Mucosa of rectum (tissue), 2 donors: ENCODE measurements at regions not wholly inside any gene's neighbourhood (a gene's known extent, or its start where the extent isn't known, plus 50 kb on each side); places are given as distances from the start of the nearest gene placed in this dataset.

Source experiments
- H3K27ac ChIP-seq, 2 donors: one replicate each; pipeline ENCODE4 v1.7.0; 2013; ENCODE audit warnings: inconsistent platforms in 2 of 2, low read depth in 2 of 2, low read length in 2 of 2
- H3K27me3 ChIP-seq, 2 donors: one replicate each; pipeline ENCODE4 v1.7.0; 2013; ENCODE audit warnings: low read length in 2 of 2; ENCODE audit not compliant: control insufficient read depth in 2 of 2, insufficient read depth in 2 of 2
- H3K36me3 ChIP-seq, 2 donors: one replicate each; pipeline ENCODE4 v1.7.0; 2013; ENCODE audit warnings: low read length in 2 of 2; ENCODE audit not compliant: control insufficient read depth in 2 of 2, insufficient read depth in 2 of 2
- H3K4me1 ChIP-seq, 2 donors: one replicate each; pipeline ENCODE4 v1.7.0; 2013; ENCODE audit warnings: low read length in 2 of 2, mild to moderate bottlenecking in 1 of 2; ENCODE audit not compliant: control insufficient read depth in 2 of 2, insufficient read depth in 2 of 2
- H3K4me3 ChIP-seq, 2 donors: one replicate each; pipeline ENCODE4 v1.7.0; 2013; ENCODE audit warnings: low read length in 2 of 2
- H3K9ac ChIP-seq, 2 donors: one replicate each; pipeline ENCODE4 v1.7.0; 2013; ENCODE audit warnings: low read length in 2 of 2, low read depth in 1 of 2, mild to moderate bottlenecking in 1 of 2
- H3K9me3 ChIP-seq, 2 donors: one replicate each; pipeline ENCODE4 v1.7.0; 2013; ENCODE audit warnings: low read length in 2 of 2; ENCODE audit not compliant: control insufficient read depth in 2 of 2
- donor health status: healthy.
- donor health status: Normal muscosa, but diverticular disease.

DNA sequence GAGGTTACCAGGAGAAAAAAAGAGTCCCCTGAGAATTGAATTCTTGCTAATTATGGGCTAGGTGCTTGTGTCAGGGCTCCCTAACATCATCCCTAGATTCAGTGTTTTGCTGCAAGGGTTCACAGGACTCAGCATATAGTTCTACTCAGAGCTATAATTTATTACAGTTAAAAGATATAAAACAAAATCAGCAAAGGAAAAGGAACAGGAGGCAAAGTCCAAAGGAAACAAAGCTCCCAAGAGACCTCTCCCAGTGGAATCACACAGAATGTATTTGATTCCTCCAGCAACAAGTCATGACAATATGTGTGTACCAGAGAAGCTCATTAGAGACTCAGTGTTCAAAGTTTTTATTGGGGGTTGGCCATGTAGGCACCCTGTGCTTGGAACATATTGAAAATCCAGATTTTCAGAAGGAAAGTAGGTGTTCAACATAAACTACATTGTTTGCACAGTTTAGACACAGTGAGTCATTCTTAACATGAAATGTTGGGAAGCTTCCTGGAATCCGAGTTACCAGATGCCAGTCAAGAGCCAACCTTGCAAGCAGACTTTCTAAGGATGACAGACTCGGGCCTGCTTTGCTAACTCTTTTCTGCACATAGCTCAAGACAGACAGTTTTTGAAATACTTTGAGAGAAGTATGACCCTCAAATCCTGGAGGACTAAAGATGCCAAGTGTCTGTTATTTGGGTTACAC is 311.3 kb upstream of the EMCN start:
- H3K9me3 ChIP-seq, result no peaks in the 10 kb centered on the region
- H3K9ac ChIP-seq, result no peak overlapping the region
- H3K4me1 ChIP-seq, result no peaks in the 10 kb centered on the region
- H3K27ac ChIP-seq, result no peak overlapping the region
- no peak overlapping the region for H3K4me3 ChIP-seq
- H3K36me3 ChIP-seq, result no peaks in the 10 kb centered on the region
- no peaks in the 10 kb centered on the region for H3K27me3 ChIP-seq

DNA sequence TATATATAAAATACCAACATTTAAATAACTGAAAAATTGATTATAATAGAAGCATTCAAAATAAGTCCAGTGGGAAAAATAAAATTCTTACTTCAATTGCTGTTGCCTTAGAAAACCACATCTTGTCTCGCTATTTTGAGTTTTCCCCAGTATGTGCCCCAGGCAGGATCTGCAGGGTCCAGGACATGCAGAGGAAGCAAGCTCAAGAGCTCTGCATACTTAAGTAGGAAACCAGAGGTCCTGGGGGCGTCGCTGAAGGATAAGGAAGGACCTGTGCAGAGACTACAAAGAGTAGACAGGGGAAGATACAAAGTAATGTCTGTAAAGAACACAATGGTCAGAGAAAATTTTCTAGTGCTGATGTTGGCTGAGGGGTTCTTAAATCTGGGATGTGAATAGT is 310.5 kb upstream of the EMCN start:
- no peaks in the 10 kb centered on the region for H3K27me3 ChIP-seq
- H3K36me3 ChIP-seq, result no peaks in the 10 kb centered on the region
- H3K9ac ChIP-seq, result no peak overlapping the region
- no peak overlapping the region for H3K4me3 ChIP-seq
- no peaks in the 10 kb centered on the region for H3K4me1 ChIP-seq
- no peak overlapping the region for H3K27ac ChIP-seq
- no peaks in the 10 kb centered on the region for H3K9me3 ChIP-seq

DNA sequence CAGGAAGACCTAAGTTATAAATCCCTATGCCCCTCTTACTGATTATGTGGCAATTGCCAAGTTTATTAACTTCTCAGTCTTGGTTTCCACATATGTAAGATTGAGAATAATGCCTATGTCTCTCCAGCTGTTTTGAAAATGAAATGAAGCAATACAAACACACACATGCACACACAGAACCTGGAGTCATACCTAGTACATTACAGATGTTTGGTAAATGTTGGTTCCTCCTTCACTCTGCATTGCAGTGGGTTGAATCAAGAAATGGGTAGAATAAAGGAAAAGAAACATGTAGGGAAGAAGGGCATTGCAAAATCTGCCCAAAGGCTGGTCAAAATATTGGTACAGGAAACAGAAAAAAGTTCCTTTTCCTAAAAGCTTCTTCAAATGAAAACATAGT is 309.9 kb upstream of the EMCN start:
- H3K9me3 ChIP-seq, result no peaks in the 10 kb centered on the region
- no peak overlapping the region for H3K4me3 ChIP-seq
- no peaks in the 10 kb centered on the region for H3K36me3 ChIP-seq
- no peak overlapping the region for H3K27ac ChIP-seq
- no peaks in the 10 kb centered on the region for H3K27me3 ChIP-seq
- H3K9ac ChIP-seq, result no peak overlapping the region
- no peaks in the 10 kb centered on the region for H3K4me1 ChIP-seq

DNA sequence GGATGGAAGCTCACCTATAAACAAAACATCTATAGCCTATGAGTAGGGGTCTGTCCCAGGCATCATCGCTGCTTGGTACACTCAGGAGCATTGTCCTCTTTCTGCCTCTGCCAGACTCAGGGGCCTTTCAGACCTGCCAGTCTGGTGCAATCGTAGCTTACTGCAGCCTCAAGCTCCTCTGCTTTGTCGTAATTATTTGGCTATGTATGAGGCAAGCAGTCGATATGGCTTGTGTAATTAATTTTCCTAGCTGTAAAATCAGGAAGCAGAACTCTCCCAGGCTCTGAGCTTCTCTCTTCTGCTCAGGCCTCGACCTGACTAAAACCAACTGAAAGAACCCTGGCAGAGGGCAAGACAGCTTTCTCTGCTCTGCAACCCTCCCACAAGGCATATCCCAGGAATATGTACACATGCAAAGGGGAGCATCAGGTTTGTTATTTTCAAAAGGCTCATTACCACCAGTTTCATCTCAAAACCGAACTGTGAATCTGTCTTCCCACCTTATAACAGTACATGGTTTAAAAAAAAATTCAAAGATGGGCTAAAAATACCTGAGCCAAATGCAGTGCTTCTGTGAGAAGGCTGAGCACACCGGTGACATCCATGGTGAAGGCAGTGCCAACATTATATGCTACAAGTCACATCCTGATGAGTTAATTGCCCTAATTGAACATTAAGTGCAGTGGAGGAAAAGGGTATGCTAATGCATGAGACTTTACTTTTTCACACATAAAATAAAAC is 309.2 kb upstream of the EMCN start:
- no peak overlapping the region for H3K27ac ChIP-seq
- H3K36me3 ChIP-seq, result no peaks in the 10 kb centered on the region
- no peaks in the 10 kb centered on the region for H3K27me3 ChIP-seq
- no peak overlapping the region for H3K9ac ChIP-seq
- H3K9me3 ChIP-seq, result no peaks in the 10 kb centered on the region
- H3K4me1 ChIP-seq, result no peaks in the 10 kb centered on the region
- H3K4me3 ChIP-seq, result no peak overlapping the region

DNA sequence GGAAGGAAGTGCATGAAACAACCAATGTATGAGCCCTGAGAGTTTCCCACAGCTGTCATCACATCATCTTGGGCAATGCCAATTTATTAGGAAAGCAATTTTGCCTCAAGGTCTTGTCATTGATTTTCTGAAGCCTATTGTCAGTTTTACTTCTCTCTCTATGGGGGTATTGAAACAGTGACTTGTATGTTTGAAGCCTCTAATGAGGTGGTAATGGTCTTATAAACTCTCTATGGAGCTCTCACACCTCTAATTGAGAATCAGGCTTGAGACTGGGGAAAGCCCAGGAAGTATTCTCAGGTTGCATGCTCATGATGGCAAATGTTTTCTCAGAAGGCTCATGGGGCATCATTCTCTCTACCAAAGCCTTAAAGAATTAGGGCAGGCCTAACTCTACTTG is 308.2 kb upstream of the EMCN start:
- Histone ChIP-seq H3K36me3 (no peaks in the 10 kb centered on the region), H3K27ac (no peak overlapping the region), H3K27me3 (no peaks in the 10 kb centered on the region), H3K9ac (no peak overlapping the region), H3K4me1 (no peaks in the 10 kb centered on the region), H3K9me3 (no peaks in the 10 kb centered on the region), H3K4me3 (no peak overlapping the region)

DNA sequence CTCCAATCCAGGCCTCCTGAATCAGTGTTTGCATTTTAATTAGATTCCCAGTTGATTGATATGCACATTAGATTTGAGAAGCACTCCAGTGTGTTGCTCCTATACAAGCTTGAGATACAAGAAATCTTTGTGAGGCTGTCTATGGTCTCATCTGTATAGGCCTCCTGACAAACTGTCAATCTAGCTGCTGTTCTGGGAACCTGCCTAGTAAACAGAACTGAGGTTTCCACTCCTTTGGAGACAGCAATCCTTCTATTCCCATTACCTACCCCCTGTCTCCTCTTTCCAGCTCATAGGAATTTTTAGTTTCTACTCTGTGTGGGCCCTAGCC is 306.1 kb upstream of the EMCN start:
- no peaks in the 10 kb centered on the region for H3K4me1 ChIP-seq
- H3K9me3 ChIP-seq, result no peaks in the 10 kb centered on the region
- no peaks in the 10 kb centered on the region for H3K27me3 ChIP-seq
- no peak overlapping the region for H3K27ac ChIP-seq
- no peaks in the 10 kb centered on the region for H3K36me3 ChIP-seq
- H3K9ac ChIP-seq, result no peak overlapping the region
- no peak overlapping the region for H3K4me3 ChIP-seq

DNA sequence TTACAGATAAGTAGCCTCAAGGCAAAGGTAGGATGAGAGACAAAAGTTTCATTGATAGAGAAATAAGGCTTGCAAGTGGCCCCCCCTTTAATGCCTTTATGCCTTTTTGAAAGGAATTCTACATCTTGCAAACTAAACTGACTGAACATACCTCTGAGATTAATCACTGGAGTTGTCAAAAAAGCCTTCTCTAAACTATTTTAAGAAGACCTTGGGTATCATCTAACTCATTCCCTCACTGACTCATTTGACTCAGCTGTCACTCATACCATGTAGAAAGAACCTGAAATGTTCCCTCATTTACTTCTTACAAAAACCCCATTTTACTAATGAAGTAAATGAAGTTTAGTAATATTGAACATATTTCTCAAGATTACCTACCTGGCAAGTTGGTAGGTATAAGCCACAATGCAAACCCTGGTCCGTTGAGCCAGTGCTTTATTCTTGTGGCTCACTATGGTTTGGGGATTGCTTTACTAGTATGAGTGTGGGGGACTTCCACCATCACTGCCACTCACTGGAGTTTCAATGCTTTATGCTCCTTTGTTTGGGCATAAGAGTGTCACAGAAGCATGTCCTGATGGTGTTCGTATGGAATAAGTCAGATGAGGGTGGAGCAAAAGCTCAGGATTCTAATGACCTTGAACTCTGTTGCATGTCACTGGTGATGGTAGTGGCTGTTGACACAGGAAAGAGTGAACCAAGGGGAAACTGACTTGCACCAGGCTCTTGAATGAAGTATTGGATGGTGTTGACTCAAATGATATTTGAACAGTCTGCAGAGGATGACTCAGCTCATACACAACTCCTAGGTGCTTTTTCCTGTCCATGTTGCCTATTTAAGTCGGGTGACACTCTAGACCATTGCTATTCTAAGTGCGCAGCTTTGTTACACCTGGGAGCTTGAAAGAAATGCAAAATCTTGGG is 305.5 kb upstream of the EMCN start:
- Histone ChIP-seq H3K4me1 (no peaks in the 10 kb centered on the region), H3K9ac (no peak overlapping the region)

DNA sequence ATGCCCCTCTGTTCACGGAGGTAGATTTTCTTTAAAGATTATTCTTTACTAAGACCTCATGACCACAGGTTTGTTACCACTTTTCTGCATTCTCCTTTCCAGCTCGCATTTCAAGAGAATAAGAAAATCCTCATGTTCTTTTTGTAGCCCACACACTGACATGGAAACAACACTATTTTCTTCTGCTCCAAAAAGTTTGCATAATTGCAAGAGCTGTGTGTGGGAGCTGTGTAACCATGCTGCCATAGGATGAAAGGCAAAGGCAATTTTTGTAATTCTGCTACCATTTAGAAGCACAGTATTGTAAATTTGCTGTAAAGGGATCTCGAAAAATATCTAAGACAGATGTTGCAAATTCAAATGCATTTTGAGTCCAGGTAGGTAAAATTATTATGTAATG is 302.4 kb upstream of the EMCN start:
- H3K27ac ChIP-seq, result no peak overlapping the region

More for the DNA sequence above, 305.5 kb upstream of the EMCN start:
- no peak overlapping the region for H3K27ac ChIP-seq
- no peak overlapping the region for H3K4me3 ChIP-seq
- H3K27me3 ChIP-seq, result no peaks in the 10 kb centered on the region
- no peaks in the 10 kb centered on the region for H3K9me3 ChIP-seq
- no peaks in the 10 kb centered on the region for H3K36me3 ChIP-seq

DNA sequence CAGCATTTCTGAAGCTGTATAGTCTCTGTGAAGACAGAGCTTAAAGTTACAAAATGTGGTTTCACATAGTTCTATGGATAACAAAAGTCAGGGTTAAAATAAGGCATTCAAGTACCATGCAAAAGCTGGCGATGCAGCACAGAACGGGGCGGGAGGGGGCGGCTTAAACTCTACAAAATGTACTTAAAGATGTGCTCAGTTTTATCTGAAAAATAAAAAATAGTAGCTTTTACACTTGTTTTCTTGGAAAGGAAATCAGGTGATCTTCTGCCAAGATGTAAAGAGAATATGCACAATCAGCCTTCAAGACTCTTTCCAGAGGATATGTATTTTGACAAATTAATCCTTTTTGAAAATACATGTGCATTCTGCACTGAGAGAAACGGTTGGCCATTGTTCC is 301.7 kb upstream of the EMCN start:
- Histone ChIP-seq H3K27ac (no peak overlapping the region), H3K9ac (no peak overlapping the region), H3K4me3 (no peak overlapping the region), H3K9me3 (no peaks in the 10 kb centered on the region), H3K4me1 (no peaks in the 10 kb centered on the region), H3K27me3 (no peaks in the 10 kb centered on the region), H3K36me3 (no peaks in the 10 kb centered on the region)

More for the DNA sequence above, 302.4 kb upstream of the EMCN start:
- H3K27me3 ChIP-seq, result no peaks in the 10 kb centered on the region
- H3K9ac ChIP-seq, result no peak overlapping the region
- H3K4me3 ChIP-seq, result no peak overlapping the region
- H3K4me1 ChIP-seq, result no peaks in the 10 kb centered on the region
- H3K9me3 ChIP-seq, result no peaks in the 10 kb centered on the region
- no peaks in the 10 kb centered on the region for H3K36me3 ChIP-seq

DNA sequence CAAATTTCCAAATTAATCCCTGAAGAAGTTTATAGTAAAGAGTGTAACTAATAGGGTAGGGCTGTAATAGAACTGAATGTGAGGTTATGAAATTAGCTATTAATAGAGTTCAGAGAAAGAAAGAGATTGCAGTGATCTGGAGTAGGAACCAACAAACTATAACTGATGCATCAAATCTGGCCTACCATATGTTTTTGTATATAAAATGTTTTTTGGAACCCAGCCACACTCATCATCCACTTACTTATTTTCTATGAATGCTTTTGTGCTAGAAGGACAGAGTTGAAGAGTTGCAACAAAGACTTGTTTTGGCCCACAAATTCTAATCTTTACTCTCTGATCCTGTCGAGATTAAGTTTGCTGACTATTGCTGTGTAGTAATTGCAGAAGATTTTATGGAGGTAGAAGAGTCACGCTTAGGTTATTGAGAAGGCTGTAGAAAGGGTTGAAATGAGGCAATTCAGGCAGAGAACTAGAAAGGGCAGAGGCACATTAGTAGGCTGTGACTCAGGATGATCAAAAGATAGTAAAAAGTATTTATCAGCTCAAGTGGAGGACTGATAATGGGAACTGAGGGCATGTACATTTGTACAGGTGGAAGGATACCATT is 298.7 kb upstream of the EMCN start:
- no peaks in the 10 kb centered on the region for H3K9me3 ChIP-seq
- no peak overlapping the region for H3K4me3 ChIP-seq
- H3K4me1 ChIP-seq, result no peaks in the 10 kb centered on the region
- no peak overlapping the region for H3K9ac ChIP-seq
- no peak overlapping the region for H3K27ac ChIP-seq
- no peaks in the 10 kb centered on the region for H3K27me3 ChIP-seq
- no peaks in the 10 kb centered on the region for H3K36me3 ChIP-seq
